SIG-M5 treated with dmso at 0.1 percent for 504 hours (cell line): ENCODE measurements at regions not wholly inside any gene's neighbourhood (a gene's known extent, or its start where the extent isn't known, plus 50 kb on each side); places are given as distances from the start of the nearest gene placed in this dataset.
"Not testable (repeated sequence)": the region's sequence is repeated elsewhere in the genome, so short reads cannot be mapped to it uniquely, and the experiment has no call there.

Experiments used
- DNase-seq: peaks from one replicate; lab custom pipeline; 2025; ENCODE audit not compliant: unreplicated experiment; lab: John Stamatoyannopoulos, UW

DNA sequence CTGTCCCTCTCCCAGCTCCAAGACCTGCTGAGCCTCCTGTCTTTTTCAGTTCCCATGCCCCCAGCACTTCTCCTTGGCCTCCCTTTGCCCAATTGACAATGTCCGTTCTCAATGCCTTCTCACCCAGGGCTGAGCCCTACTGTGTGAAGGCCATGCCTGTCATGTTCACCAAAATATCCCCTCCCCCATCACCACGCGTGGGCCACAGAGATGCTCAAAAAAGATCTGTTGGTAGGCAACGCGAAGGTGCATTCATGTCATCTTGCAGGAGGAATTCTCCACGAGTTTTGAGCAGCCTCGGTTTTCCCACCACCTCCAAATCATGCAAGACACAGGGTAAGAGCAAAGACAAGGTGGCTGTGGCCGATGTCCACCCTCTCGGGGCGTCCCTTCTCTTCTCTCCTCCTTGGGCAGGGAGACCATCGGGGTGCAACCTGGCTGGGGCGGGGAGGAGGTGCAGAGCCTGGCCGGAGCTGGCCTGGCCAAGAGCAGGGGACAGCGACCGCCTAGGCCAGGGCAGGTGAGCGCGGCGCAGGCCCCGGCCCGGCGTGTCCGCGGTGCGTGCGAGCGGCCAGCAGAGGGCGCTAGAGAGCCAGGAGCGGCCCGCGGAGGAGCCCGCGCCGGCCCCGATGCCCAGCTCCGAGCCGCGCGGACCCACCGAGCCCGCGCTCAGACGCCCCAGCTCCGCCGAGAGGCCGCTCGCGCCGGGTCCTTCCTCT is 56.3 kb upstream of the KRTAP5-11 start:
- DNase-seq = not testable (repeated sequence)

DNA sequence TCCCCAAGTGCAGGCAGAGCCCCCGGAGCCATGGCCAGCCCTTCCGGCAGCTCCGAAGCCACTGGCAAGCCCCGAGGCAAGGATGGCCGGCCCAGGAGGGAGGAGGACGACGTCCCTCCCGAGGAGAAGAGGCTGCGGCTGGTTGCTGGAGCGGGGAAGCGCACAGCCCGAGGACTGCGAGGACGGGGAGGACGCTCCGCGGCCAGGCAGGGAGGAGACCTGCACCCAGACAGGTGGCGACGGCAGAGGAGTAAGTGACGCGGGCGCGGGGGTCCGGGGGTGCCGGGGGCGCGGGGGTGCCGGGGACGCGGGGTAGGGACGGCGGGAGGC is 56.8 kb upstream of the KRTAP5-11 start:
- not testable (repeated sequence) for DNase-seq

DNA sequence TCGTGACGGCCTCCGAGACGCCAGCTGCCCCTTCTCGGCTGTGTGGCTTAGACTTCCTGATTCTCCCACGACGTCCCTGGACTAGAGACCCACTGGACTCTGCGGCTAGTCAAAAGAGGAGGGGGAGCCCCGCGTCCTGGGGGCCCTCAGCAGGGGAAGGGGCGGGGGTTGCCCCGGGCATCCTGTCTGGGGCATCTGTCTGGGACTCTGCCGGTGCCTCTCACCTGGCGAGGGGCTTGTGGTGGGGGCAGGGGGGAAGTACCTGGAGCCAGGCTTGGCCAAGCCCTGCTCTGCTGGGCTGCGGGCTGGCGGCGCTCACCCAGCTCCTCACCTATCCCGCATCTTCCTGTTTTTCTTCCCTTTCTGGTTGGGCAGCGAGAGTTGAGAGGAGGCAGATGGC is 57.2 kb upstream of the KRTAP5-11 start:
- not testable (repeated sequence) for DNase-seq

DNA sequence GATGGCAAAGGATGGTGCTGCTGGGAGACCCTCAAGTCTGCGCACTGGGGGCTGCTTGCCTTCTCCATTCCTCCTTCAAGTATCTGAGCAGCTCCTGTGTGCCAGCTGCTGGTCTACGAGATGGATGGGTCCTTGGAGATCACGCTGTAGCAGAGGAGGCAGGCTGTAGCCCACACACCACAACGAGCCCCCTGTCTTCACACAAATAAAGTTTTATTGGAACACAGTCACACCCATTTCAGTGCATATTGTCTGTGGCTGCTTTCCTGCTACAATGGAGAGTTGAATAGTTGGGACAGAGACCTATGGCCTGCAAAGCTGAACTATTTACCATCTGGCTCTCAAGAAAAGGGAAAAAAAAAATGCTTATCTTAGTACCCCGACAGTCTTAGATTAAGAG is 64.4 kb upstream of the KRTAP5-11 start:
- not testable (repeated sequence) for DNase-seq

DNA sequence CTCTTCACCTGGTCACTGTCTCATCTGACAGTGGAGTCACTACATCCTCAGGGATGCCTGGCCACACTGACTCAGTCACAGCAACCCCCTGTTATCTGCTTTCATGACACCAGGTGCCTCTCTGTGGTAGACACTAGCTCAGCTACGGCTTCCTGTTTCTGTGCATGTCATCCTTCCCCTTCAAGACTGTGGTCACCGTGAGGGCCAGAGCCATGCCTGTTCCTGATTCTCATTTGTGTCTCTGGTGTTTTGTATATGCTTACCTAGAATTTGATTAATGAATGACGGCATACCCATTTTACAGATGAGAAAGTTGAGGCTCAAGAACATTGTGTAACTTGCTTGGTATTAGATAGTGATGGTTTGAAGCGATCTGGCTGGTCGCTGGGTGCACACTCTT is 70.3 kb upstream of the KRTAP5-11 start:
- DNase-seq = not testable (repeated sequence)

DNA sequence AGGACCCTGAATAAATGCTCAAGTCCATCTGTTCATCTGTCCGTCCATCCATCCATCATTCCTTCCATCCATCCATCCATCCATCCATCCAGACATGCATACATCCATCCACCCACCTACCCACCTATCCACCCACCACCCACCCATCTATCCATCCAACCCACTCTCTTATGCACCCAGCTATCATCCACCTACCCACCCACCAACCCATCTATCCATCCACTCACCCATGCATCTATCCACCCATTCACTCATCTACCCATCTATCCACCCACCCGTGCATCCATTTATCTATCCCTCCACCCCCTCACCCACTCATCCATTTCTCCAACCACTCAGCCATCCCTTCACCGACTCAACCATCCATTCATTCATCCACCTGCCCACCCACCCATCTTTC is 71.7 kb upstream of the KRTAP5-11 start:
- not testable (repeated sequence) for DNase-seq

DNA sequence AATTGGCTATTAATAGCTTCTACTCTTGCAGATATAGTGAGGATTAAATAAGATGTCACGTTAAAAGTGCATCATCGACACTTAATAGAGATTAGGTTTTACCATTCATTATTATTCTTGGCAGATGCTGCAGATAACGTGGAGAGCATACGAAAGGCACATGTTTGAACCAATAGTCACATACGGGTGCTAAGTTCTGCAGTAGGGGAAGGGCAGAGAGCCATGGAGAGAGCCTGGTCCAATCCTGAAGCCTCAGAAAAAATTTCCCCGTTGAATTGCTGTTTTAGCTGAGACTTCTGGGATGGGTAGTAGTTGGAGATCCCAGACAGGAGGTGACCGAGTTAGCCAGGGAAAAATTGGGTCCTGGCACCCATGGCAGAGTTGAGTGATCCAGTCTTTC is 72.4 kb upstream of the KRTAP5-11 start:
- not testable (repeated sequence) for DNase-seq

DNA sequence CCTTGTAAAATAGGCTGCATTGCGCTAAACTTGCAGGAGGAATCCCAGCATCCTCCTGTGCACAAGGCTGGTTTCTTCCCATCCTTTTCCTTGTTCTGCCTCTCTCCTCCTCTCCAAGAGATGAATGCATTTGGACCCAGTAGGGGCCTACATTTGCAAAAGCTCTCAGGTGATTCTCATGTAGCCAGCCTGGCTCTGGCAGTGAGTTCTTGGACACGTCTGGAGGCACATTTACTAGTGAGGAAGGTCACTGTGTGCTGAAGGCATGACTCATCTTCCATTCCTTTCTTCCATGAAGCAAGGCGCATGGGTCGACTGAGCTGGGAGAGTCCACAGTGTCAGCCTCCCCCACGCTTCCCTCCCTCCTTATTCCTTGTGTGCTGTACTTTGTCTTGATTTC is 73.8 kb upstream of the KRTAP5-11 start:
- DNase-seq = not testable (repeated sequence)

DNA sequence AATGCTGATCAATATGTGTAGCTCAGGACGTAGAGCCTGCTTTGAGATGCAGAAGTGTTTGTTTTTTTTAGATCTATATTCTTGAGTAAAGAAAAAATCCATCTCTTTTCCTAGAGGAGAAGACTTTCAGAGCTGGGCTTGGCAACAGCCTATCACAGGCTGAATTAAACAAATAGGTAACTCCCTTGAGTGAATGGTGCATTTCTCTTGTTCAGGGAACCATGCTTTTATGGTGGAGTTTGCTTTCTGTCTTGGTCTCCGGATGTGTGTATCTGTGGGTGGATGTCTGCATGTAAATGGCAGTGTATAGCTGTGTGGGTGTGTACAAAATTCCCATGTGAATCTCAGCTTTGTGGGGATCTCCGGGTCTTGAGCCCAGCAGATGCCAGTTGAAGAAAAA is 82.3 kb upstream of the KRTAP5-11 start:
- DNase-seq = not testable (repeated sequence)

DNA sequence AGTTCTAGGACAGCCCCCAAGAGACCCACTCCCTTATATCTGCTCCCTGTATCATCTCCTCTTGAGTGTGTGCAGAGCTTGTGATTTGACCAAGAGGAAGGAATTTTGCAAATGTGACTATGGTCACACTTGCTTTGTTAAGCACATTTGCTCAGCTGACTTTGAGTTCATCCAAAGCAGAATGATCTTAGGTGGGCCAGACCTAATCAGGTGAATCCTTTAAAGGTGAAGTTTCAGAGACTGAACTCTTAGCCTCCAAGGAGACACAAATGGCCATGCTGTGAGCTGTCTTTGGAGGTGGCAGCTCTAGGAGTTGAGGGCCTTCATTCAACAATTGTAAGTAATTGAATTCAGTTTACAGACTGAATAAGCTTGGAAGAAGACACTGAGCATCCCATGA is 115.4 kb upstream of the KRTAP5-11 start:
- DNase-seq = not testable (repeated sequence)

DNA sequence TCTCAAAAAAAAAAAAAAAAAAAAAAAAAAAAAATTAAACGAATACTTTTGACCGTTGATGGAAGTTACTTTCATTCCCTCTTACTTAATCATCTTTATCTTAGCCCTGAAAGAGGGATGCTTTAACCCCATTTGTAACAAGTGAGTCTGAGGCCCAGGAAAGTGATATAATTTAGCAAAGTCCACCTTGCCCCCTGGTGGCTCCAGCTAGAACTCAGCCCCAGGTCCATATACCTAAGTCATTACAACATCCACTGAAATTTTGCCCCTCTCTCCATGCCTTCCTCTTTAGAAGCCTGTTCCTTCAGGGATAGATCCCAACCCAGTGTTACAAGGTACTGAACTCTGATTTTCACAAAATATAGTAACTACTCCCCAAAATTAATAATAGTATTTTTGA is 116.3 kb upstream of the KRTAP5-11 start:
- peak; percentile 7 for DNase-seq

DNA sequence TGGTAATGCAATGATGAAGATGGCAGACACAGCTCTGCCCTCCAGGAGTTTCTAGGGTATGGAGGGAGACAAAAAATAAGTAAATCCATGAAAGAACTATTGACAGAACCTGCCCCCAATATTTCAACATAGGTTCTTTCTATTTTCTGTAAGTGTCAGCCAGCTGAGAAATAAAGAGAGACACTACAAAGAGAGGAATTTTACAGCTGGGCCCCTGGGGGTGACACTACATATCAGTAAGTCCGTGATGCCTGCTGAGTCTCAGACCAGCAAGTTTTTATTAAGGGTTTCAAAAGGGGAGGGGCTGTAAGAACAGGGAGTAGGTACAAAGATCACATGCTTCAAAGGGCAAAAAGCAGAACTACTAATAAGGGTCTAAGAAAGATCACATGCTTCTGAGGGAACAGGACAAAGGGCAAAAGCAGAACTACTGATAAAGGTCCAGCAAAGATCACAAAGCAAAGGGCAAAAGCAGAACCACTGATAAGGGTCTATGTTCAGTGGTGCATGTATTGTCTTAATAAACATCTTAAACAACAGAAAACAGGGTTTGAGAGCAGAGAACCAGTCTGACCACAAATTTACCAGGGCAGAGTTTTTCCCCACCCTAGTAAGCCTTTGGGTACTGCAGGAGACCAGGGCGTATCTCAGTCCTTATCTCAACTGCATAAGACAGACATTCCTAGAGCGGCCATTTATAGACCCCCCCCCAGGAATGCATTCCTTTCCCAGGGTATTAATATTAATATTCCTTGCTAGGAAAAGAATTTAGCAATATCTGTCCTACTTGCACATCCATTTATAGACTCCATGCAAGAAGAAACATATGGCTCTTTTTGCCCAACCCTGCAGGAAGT is 119.0 kb upstream of the KRTAP5-11 start:
- DNase-seq = not testable (repeated sequence)

DNA sequence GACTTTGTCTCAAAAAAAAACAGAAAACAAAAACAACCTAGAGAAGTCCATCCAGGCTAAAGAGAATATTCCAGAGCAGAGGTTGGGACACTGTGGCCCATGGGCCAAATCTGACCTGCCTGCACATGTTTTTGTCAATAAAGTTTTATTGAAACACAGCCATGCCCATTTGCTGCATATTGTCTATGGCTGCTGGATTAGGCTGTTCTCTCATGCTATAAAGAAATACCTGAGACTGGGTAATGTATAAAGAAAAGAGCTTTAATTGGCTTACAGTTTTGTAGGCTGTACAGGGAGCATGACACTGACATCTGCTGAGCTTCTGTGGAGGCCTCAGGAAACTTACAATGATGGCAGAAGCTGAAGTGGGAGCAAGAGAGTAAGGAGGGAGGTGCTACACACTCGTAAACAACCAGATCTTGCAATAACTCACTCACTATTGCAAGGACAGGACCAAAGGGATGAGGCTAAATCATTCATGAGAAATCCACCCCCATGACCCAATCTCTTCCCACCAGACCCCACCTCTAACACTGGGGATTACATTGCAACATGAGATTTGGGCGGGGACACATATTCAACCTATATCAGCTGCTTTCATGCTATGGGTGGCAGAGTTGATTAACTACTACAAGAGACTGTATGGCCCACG is 122.5 kb upstream of the KRTAP5-11 start:
- not testable (repeated sequence) for DNase-seq

DNA sequence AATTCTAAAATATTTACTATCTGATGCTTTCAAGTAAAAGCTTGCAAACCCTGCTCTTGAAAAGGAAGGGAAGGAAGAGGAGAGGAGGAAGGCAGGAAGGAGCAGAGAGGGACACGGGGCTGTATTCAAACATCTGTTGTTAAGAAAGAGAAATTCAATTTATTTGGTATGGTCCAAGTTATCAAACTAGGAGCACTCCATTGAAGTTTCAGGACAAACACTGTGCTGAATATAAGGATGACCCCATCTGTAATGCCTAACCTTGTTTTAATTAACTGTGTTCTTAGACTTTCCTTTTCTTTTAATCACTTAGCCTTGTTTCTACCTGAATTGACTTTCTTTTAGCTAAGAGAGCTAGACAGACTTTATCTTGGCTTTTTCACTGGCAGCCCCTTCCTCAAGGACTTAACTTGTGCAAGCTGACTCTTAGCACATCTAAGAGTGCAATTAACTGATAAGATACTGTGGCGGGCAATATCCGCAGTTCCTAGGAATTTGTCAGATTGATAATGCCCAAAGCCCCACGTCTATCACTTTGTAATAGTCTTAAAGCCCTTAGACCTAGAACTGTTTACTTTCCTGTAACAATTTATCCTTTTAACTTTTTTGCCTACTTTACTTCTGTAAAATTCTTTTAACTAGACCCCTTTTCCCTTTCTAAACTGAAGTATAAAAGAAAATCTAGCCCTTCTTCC is 123.2 kb upstream of the KRTAP5-11 start:
- not testable (repeated sequence) for DNase-seq

DNA sequence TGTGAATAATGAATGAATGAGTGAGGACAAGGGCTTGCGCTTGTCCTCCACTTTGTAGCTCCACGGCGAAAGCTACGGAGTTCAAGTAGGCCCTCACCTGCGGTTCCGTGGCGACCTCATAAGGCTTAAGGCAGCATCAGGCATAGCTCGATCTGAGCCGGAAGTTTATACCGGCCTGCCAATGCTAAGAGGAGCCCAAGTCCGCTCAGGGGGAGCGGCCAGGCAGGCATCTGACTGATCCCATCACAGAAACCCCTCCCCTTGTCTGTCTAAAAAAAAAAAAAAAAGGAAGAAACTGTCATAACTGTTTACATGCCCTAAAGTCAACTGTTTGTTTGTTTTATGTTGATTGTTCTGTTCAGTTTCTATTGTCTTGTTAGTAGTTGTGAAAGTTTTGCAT is 124.4 kb upstream of the KRTAP5-11 start:
- not testable (repeated sequence) for DNase-seq

DNA sequence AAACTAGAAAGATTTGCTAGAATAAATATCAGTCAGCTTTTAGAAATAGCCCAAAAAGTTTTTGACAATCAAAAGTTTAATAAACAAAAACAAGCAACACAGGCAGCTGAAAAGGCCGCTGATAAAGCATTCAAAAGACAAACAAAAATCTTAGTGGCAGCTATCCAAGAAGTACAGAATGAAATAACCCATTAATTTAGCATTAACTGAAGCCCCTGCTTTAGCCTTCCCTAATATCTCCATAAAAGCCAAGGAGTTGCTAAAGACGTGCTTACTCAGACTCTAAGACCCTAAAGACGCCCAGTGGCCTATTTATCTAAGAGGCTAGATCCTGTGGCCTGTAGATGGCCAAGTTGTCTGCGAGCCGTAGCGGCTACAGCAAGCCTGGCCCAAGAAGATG is 123.5 kb upstream of the DEFB108B start:
- DNase-seq = not testable (repeated sequence)

DNA sequence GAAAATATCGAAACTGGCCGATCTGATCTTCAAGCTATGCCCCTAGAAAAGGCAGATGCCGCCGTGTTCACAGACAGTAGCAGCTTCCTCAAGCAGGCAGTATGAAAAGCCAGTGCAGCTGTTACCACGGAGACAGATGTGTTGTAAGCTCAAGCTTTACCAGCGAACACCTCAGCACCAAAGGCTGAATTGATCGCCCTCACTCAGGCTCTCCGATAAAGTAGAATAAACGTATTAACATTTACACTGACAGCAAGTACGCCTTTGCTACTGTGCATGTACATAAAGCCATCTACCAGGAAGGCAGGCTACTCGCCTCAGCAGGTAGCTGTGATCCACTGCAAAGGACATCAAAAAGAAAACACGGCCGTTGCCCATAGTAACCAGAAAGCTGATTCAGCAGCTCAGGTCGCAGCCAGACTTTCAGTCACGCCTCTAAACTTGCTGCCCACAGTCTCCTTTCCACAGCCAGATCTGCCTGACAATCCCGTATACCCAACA is 122.8 kb upstream of the DEFB108B start:
- DNase-seq = not testable (repeated sequence)

DNA sequence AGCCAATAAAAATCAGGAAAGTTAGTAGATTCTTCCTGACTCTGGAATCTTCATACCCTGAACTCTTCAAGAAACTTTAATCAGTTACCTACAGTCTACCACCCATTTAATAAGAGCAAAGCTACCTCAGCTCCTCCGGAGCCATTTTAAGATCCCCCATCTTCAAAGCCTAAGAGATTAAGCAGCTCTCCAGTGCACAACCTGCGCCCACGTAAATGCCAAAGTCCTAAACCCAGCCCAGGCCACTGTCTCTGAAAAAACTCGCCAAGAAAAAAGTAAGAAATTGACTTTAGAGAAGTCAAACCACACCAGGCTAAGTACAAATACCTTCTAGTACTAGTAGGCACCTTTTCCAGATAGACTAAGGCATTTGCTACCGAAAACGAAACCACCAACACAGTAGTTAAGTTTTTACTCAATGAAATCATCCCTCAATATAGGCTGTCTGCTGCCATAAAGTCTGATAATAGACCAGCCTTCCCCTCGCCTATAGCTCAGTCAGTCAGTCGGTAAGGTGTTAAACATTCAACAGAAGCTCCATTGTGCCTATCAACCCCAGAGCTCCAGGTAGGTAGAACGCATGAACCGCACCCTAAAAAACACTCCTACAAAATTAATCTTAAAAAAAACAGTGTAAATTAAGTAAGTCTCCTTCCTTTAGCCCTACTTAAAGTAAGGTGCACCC is 122.2 kb upstream of the DEFB108B start:
- DNase-seq = not testable (repeated sequence)

DNA sequence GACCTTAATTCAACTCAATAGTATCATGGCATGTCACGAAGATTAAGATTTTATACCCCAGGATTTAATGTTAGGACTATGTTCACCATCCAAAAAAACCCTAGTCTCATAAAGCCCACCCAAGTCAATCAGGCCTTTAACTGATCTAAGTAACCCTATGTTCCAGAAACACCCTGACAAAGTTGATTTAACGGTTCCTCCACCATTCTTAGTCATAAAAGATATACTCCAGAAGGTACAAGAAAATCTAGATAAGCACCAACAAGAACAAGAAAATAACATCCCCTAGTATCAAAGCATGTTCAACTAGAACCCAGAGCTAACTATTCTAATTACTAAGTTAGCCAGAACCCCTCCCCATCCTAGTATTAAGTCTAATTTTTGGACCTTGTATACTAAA is 120.7 kb upstream of the DEFB108B start:
- not testable (repeated sequence) for DNase-seq

DNA sequence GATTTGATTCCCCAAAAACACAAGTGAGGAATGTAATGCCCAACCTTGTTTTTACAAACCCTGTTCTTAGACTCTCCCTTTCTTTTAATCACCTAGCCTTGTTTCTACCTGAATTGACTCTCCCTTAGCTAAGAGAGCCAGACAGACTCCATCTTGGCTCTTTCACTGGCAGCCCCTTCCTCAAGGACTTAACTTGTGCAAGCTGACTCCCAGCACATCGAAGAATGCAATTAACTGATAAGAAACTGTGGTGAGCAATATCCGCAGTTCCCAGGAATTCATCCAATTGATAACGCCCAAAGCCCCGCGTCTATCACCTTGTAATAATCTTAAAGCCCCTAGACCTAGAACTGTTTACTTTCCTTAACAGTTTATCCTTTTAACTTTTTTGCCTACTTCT is 120.2 kb upstream of the DEFB108B start:
- DNase-seq = not testable (repeated sequence)
